ENCODE measurements at regions not wholly inside any gene's neighbourhood (a gene's known extent, or its start where the extent isn't known, plus 50 kb on each side); places are given as distances from the start of the nearest gene placed in this dataset.

- FAIRE-seq (no peak), DNase-seq (ENCODE audit: insufficient read length, low spot score) (no peak)
- TF ChIP-seq SPI1 (IDR thresholded peaks at IDR 0.05; ENCODE audit: low read depth, low read length) (no peak), PAX5 (IDR thresholded peaks at IDR 0.05; ENCODE audit: insufficient read depth, low read length, severe bottlenecking) (no peak), POLR2A (IDR thresholded peaks at IDR 0.05; ENCODE audit: low read depth, low read length) (no peak)
Measured at GRCh38 chr3:191753196-191753595, 292.2 kb downstream of the PYDC2 start.

GRCh38 chr3:191761906-191762305 lies 300.9 kb downstream of the PYDC2 start:
- TF ChIP-seq TAF1 (IDR thresholded peaks at IDR 0.05; ENCODE audit: low read depth, low read length) (no peak), POU2F2 (IDR thresholded peaks at IDR 0.05; ENCODE audit: low read depth, low read length) (no peak), SPI1 (IDR thresholded peaks at IDR 0.05; ENCODE audit: low read depth, low read length) (no peak), POLR2AphosphoS5 (IDR thresholded peaks at IDR 0.05; ENCODE audit: low read depth, low read length) (no peak), POLR2A (IDR thresholded peaks at IDR 0.05; ENCODE audit: low read depth, low read length) (no peak), PAX5 (IDR thresholded peaks at IDR 0.05; ENCODE audit: insufficient read depth, low read length, severe bottlenecking) (no peak)
- DNase-seq (ENCODE audit: insufficient read length, low spot score) (no peak), FAIRE-seq (no peak)

- TF ChIP-seq POLR2A (IDR thresholded peaks at IDR 0.05; ENCODE audit: low read depth, low read length), result no peak
- TF ChIP-seq POU2F2 (IDR thresholded peaks at IDR 0.05; ENCODE audit: low read depth, low read length), result no peak
- TF ChIP-seq PAX5 (IDR thresholded peaks at IDR 0.05; ENCODE audit: insufficient read depth, low read length, severe bottlenecking), result no peak
- no peak for TF ChIP-seq POLR2AphosphoS5 (IDR thresholded peaks at IDR 0.05; ENCODE audit: low read depth, low read length)
- TF ChIP-seq SPI1 (IDR thresholded peaks at IDR 0.05; ENCODE audit: low read depth, low read length), result no peak
- no peak for TF ChIP-seq TAF1 (IDR thresholded peaks at IDR 0.05; ENCODE audit: low read depth, low read length)
- no peak for DNase-seq (ENCODE audit: insufficient read length, low spot score)
- FAIRE-seq, result no peak
Measured at GRCh38 chr3:191762323-191762960, 301.5 kb downstream of the PYDC2 start.

GRCh38 chr3:191768421-191768820 lies 307.5 kb downstream of the PYDC2 start:
- FAIRE-seq, result no peak
- DNase-seq (ENCODE audit: insufficient read length, low spot score), result no peak
- TF ChIP-seq POLR2AphosphoS5 (IDR thresholded peaks at IDR 0.05; ENCODE audit: low read depth, low read length) (no peak), POLR2A (IDR thresholded peaks at IDR 0.05; ENCODE audit: low read depth, low read length) (no peak), PAX5 (IDR thresholded peaks at IDR 0.05; ENCODE audit: insufficient read depth, low read length, severe bottlenecking) (no peak)

GRCh38 chr3:191770541-191770940 lies 309.6 kb downstream of the PYDC2 start:
- FAIRE-seq (no peak), DNase-seq (ENCODE audit: insufficient read length, low spot score) (no peak)
- no peak for TF ChIP-seq PAX5 (IDR thresholded peaks at IDR 0.05; ENCODE audit: insufficient read depth, low read length, severe bottlenecking)
- no peak for TF ChIP-seq POLR2A (IDR thresholded peaks at IDR 0.05; ENCODE audit: low read depth, low read length)
- TF ChIP-seq POU2F2 (IDR thresholded peaks at IDR 0.05; ENCODE audit: low read depth, low read length), result no peak
- TF ChIP-seq SPI1 (IDR thresholded peaks at IDR 0.05; ENCODE audit: low read depth, low read length), result no peak
- TF ChIP-seq POLR2AphosphoS5 (IDR thresholded peaks at IDR 0.05; ENCODE audit: low read depth, low read length), result no peak
- TF ChIP-seq TAF1 (IDR thresholded peaks at IDR 0.05; ENCODE audit: low read depth, low read length), result no peak

- FAIRE-seq (no peak), DNase-seq (ENCODE audit: insufficient read length, low spot score) (no peak)
- no peak for TF ChIP-seq POU2F2 (IDR thresholded peaks at IDR 0.05; ENCODE audit: low read depth, low read length)
- no peak for TF ChIP-seq TAF1 (IDR thresholded peaks at IDR 0.05; ENCODE audit: low read depth, low read length)
Measured at GRCh38 chr3:191774485-191774884, 313.5 kb downstream of the PYDC2 start.

- FAIRE-seq (no peak), DNase-seq (ENCODE audit: insufficient read length, low spot score) (no peak)
- no peak for TF ChIP-seq POLR2AphosphoS5 (IDR thresholded peaks at IDR 0.05; ENCODE audit: low read depth, low read length)
- TF ChIP-seq TAF1 (IDR thresholded peaks at IDR 0.05; ENCODE audit: low read depth, low read length), result no peak
- TF ChIP-seq SPI1 (IDR thresholded peaks at IDR 0.05; ENCODE audit: low read depth, low read length), result no peak
- no peak for TF ChIP-seq PAX5 (IDR thresholded peaks at IDR 0.05; ENCODE audit: insufficient read depth, low read length, severe bottlenecking)
Measured at GRCh38 chr3:191775451-191776233, 314.7 kb downstream of the PYDC2 start.

- no peak for TF ChIP-seq POLR2AphosphoS5 (IDR thresholded peaks at IDR 0.05; ENCODE audit: low read depth, low read length)
- TF ChIP-seq PAX5 (IDR thresholded peaks at IDR 0.05; ENCODE audit: insufficient read depth, low read length, severe bottlenecking), result no peak
- TF ChIP-seq TAF1 (IDR thresholded peaks at IDR 0.05; ENCODE audit: low read depth, low read length), result no peak
- no peak for TF ChIP-seq POLR2A (IDR thresholded peaks at IDR 0.05; ENCODE audit: low read depth, low read length)
- no peak for TF ChIP-seq POU2F2 (IDR thresholded peaks at IDR 0.05; ENCODE audit: low read depth, low read length)
- TF ChIP-seq SPI1 (IDR thresholded peaks at IDR 0.05; ENCODE audit: low read depth, low read length), result no peak
- no peak for FAIRE-seq
- no peak for DNase-seq (ENCODE audit: insufficient read length, low spot score)
Measured at GRCh38 chr3:191781044-191781443, 320.1 kb downstream of the PYDC2 start.

GRCh38 chr3:191783024-191783423 lies 322.1 kb downstream of the PYDC2 start:
- FAIRE-seq, result no peak
- DNase-seq (ENCODE audit: insufficient read length, low spot score), result no peak
- TF ChIP-seq POU2F2 (IDR thresholded peaks at IDR 0.05; ENCODE audit: low read depth, low read length) (no peak), SPI1 (IDR thresholded peaks at IDR 0.05; ENCODE audit: low read depth, low read length) (no peak), TAF1 (IDR thresholded peaks at IDR 0.05; ENCODE audit: low read depth, low read length) (no peak), POLR2A (IDR thresholded peaks at IDR 0.05; ENCODE audit: low read depth, low read length) (no peak), PAX5 (IDR thresholded peaks at IDR 0.05; ENCODE audit: insufficient read depth, low read length, severe bottlenecking) (no peak), POLR2AphosphoS5 (IDR thresholded peaks at IDR 0.05; ENCODE audit: low read depth, low read length) (no peak)

GRCh38 chr3:191790934-191791333 lies 330.0 kb downstream of the PYDC2 start:
- no peak for DNase-seq (ENCODE audit: insufficient read length, low spot score)
- TF ChIP-seq SPI1 (IDR thresholded peaks at IDR 0.05; ENCODE audit: low read depth, low read length) (no peak), POLR2A (IDR thresholded peaks at IDR 0.05; ENCODE audit: low read depth, low read length) (no peak), TAF1 (IDR thresholded peaks at IDR 0.05; ENCODE audit: low read depth, low read length) (no peak), PAX5 (IDR thresholded peaks at IDR 0.05; ENCODE audit: insufficient read depth, low read length, severe bottlenecking) (no peak), POU2F2 (IDR thresholded peaks at IDR 0.05; ENCODE audit: low read depth, low read length) (no peak), POLR2AphosphoS5 (IDR thresholded peaks at IDR 0.05; ENCODE audit: low read depth, low read length) (no peak)
- no peak for FAIRE-seq

Data from GM12891 (cell line).